CD4-positive, alpha-beta T cell treated with Interleukin-12 subunit alpha and Interleukin-12 subunit beta, for 1 hour (primary cell): ENCODE measurements at regions not wholly inside any gene's neighbourhood (a gene's known extent, or its start where the extent isn't known, plus 50 kb on each side); places are given as distances from the start of the nearest gene placed in this dataset.
"Not testable (repeated sequence)": the region's sequence is repeated elsewhere in the genome, so short reads cannot be mapped to it uniquely, and the experiment has no call there.

Experiments used
- DNase-seq: peaks from one replicate; pipeline ENCODE4 v3.0.0-alpha.2; 2020

GRCh38 chr4:18480928-18481327 is 459.4 kb upstream of the LCORL start:
- no peak for DNase-seq

GRCh38 chr4:18480342-18480741 is 458.8 kb upstream of the LCORL start:
- DNase-seq, result no peak

DNA sequence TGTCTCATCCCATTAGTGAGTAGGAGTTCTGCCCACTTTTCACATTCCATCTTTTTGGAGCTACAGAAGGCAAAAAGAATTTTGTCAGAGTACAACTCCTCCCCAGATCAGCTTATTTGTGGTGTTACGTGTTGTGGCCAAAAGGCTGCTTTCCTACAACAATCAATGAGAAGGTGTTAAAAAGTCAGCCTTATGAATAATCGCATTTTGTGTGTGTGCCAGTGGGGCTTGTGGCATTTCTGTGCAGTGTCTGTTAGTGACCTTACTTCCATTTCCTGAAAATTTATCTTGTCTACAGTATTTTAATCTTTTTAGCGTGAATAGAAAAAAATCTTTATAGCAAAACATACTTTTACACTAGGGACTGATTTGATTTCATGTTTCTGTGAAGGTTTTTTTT is 458.3 kb upstream of the LCORL start:
- no peak for DNase-seq

- no peak for DNase-seq
Observed at GRCh38 chr4:18463987-18464559, 442.5 kb upstream of the LCORL start.

DNA sequence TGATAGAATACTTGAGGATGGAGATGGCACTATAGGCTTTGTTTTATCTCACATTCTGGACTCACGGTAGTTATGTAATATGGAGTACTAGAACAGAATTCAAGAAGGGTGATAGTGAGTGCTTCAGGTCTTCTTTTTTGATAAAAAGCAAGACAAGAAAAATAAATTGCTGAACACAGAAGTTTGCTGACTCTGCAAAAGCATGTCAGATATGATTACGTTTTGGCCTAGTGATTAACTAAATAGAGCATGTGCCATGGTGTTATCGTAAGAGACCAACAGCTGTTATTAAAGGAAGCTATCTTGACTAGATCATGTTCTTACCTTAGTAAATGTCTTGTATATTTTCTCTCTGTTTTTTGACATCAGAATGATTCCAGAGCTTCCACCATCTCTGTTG is 436.9 kb upstream of the LCORL start:
- no peak for DNase-seq

- DNase-seq, result no peak
Observed at GRCh38 chr4:18454349-18454748, 432.8 kb upstream of the LCORL start.

- DNase-seq, result no peak
Observed at GRCh38 chr4:18445110-18445509, 423.6 kb upstream of the LCORL start.

GRCh38 chr4:18444206-18444605 is 422.7 kb upstream of the LCORL start:
- no peak for DNase-seq

GRCh38 chr4:18442957-18443356 is 421.4 kb upstream of the LCORL start:
- no peak for DNase-seq

- no peak for DNase-seq
Observed at GRCh38 chr4:18441676-18442075, 420.1 kb upstream of the LCORL start.

GRCh38 chr4:18441203-18441590 is 419.6 kb upstream of the LCORL start:
- DNase-seq, result no peak

DNA sequence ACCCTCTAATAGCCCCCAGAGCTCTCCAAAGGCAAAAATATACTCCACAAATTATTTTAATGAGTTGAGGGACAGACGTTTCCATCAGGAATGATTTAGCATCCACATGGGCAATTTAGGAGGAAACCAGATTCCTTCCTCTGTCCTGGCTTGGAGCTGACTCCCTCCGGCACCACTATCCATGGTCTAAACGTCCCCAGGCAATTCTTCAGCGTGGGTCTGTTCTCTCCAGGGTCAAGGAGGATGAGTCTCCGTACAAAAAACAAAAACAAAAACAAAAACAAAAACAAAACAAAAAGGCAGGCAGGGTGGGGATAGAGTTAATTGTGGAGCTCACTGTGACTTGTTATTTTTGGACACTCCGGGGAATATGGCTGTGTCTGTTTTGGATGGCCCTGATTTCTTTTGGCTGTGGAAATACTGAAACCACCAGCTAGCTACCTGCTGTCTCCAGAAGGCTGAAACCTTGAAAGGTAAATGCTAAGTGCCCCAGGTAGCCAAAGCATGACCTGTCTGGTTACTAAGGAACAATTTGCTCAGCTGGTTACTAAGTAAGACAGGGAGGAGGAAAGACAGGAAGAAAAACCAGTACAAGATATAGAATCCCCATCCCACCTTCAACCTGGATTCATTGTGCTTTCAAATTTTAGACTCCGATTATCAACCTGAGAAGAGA is 419.1 kb upstream of the LCORL start:
- no peak for DNase-seq

DNA sequence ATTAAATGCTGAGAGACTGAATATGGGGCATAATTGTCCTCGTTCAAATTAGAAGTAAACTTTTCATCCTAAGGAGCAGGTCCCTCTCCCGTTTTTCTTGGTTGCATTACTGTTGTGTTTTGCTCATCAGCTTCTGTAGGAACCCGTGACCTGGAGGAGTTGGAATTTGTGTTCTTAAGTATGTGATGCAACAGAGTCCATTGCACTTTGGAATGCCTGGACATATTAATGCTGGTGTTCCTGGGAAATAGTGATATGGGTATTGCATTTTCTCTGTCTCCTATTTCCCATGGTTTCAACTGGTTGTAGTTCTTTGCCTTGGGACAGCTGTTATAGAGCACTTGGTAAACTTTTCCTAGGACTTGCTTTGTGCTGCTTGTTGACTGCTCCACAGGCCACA is 417.8 kb upstream of the LCORL start:
- no peak for DNase-seq

GRCh38 chr4:18435781-18436180 is 414.2 kb upstream of the LCORL start:
- no peak for DNase-seq

GRCh38 chr4:18422685-18423084 is 401.1 kb upstream of the LCORL start:
- DNase-seq, result no peak

DNA sequence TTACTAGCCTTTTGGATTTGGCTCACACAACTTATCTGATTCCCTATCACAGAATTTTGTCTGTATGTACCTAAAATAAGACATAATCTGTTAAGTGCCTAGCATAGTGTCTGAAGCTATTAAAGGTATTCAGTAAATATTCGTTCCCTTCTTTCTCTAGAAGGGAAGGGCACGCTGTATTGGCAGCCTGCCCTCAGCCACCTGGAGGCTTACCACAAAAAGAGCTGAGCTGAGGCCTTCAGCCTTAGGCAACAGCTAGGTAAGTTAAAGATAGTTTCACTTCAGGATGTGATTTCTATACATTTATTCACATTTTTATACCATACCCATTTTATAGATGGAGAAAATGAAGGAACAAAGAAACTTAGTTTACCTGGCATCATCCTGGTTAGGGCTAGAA is 400.0 kb upstream of the LCORL start:
- DNase-seq, result no peak

DNA sequence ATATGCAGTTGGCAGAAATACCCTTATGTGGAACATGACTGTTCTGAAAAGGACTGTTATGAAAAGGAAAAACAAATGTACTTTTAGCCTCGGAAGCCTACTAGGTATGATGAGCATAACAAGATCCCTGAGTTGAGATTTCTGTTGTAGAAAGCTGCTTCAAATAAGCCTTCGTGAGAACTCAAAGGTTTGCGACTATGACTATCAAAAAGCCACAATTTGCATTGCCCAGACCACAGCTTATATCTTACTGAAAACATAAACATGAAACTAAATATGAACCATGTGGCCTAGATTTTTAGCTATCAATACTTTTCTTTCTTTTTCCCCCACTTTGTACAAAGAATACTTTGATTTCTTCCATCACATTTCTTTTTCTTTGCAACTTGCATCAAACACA is 398.2 kb upstream of the LCORL start:
- DNase-seq, result no peak

DNA sequence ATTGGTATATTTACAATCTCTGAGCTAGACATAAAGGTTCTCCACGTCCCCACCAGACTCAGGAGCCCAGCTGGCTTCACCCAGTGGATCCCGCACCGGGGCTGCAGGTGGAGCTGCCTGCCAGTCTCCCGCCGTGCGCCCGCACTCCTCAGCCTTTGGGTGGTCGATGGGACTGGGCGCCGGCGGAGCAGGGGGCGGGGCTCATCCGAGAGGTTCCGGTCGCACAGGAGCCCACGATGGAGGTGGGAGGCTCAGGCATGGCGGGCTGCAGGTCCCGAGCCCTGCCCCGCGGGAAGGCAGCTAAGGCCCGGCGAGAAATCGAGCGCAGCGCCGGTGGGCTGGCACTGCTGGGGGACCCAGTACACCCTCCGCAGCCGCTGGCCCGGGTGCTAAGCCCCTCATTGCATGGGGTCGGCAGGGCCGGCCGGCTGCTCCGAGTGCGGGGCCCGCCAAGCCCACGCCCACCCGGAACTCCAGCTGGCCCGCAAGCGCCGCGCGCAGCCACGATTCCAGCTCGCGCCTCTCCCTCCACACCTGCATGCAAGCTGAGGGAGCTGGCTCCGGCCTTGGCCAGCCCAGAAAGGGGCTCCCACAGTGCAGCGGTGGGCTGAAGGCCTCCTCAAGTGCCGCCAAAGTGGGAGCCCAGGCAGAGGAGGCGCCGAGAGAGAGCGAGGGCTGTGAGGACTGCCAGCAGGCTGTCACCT is 396.8 kb upstream of the LCORL start:
- not testable (repeated sequence) for DNase-seq

GRCh38 chr4:18417651-18418050 is 396.1 kb upstream of the LCORL start:
- not testable (repeated sequence) for DNase-seq

GRCh38 chr4:18406264-18406663 is 384.7 kb upstream of the LCORL start:
- no peak for DNase-seq

DNA sequence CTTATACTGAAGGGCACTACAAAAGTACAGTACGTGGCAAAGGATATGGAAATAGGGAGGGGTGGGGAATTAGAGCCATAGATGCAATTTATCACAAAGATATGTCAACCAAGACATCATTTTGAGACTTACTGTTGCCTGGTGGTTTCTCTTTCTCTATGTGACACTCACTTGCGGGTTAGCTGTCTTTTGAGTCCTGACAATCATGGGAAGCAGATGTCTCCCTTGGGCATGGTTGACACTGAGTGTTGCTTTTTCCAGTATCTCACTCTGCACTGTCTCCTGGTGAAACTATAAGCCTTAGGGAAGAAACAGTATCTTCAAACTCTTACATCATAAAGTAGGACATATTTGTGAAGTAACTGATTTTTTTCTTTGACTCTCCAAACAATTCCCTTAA is 383.5 kb upstream of the LCORL start:
- DNase-seq, result no peak

DNA sequence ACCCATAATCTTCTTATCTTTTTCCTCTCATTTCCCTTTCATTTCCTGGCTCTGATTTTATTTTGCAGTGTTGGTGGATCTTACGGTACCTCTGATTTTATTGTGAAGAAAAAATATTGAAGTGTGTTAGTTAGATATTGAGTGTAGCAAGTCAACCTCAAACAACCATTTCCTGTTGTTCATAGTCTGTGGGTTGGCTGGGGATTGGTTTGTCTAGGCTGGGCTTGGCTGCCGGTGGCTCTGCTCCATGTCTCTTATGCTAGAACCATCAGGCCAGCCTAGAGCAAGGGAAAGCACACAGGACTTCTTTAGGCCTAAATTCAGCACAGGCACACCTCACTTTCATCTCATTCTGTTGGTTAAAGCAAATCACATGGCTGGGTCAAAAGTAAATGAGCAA is 383.1 kb upstream of the LCORL start:
- no peak for DNase-seq

GRCh38 chr4:18403327-18403726 is 381.8 kb upstream of the LCORL start:
- no peak for DNase-seq

DNA sequence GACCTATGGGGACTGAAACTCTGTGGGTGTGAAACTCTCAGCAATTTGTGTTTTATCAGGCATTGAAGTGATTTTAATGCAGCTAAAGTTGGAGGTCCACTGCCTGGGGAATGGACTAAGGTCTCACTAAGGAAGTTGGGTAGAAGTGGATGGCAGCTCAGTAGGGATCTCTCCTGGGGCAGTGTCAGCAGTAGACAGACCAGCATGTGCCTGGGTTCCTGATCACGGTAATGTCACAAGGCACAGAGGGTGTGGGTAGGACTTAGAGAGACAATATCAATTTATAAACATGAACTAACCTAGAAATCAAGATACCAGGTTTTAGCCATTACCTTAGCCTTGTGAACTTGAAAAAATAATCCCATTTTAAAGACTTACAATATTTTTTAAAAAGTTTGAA is 380.3 kb upstream of the LCORL start:
- DNase-seq, result no peak

GRCh38 chr4:18401425-18401824 is 379.9 kb upstream of the LCORL start:
- no peak for DNase-seq
